Stomach (tissue), 8 donors: ENCODE measurements at regions not wholly inside any gene's neighbourhood (a gene's known extent, or its start where the extent isn't known, plus 50 kb on each side); places are given as distances from the start of the nearest gene placed in this dataset.

ENCODE experiments used
- DNase-seq, 2 donors: peaks; one replicate each; pipeline versions ENCODE4 v3.0.0 to v3.0.0-alpha.2; 2013 to 2019
- H3K27ac ChIP-seq, 5 donors: fragments of 200-600 bp in 4 of 5; sonication (generic) in 4 of 5; one replicate each; pipeline ENCODE4 v1.5.1; 2013 to 2019; ENCODE audit warnings: mild to moderate bottlenecking in 1 of 5, moderate library complexity in 1 of 5
- H3K27me3 ChIP-seq, 3 donors: fragments of 200-600 bp; sonication (generic); one replicate each; pipeline ENCODE4 v1.5.1; 2017 to 2019; ENCODE audit warnings: mixed run types in 1 of 3
- H3K36me3 ChIP-seq, 4 donors: fragments of 200-600 bp; sonication (generic); 1 replicate in 3 of 4; 2 replicates in 1 of 4; pipeline ENCODE4 v1.5.1; 2016 to 2019
- H3K4me1 ChIP-seq, 4 donors: fragments of 200-600 bp; sonication (generic); one replicate each; pipeline ENCODE4 v1.5.1; 2016 to 2019
- H3K4me3 ChIP-seq, 4 donors: fragments of 200-600 bp; sonication (generic) in 3 of 4; one replicate each; pipeline ENCODE4 v1.5.1; 2016 to 2019; ENCODE audit warnings: mild to moderate bottlenecking in 1 of 4
- H3K9me3 ChIP-seq, 4 donors: fragments of 200-600 bp; sonication (generic); one replicate each; pipeline ENCODE4 v1.5.1; 2016 to 2019
- CTCF ChIP-seq, 7 experiments: fragments of 450-650 bp in 4 of 7; fragments of 200-600 bp in 3 of 7; sonication (generic) in 3 of 7; IDR thresholded peaks; one replicate each; pipeline ENCODE4 v1.5.1; 2016 to 2019; ENCODE audit warnings: antibody characterized with exemption in 7 of 7, control low read depth in 2 of 7, mild to moderate bottlenecking in 1 of 7
- EP300 ChIP-seq: sonication (generic); formaldehyde crosslinking; IDR thresholded peaks from one replicate; pipeline ENCODE4 v1.6.1; 2017; ENCODE audit warnings: antibody characterized with exemption
- POLR2A ChIP-seq, 4 donors: fragments of 450-650 bp; IDR thresholded peaks; one replicate each; pipeline ENCODE4 v1.6.1; 2016; ENCODE audit warnings: antibody characterized with exemption in 4 of 4, control low read depth in 2 of 4, mild to moderate bottlenecking in 1 of 4, moderate library complexity in 1 of 4
- POLR2AphosphoS5 ChIP-seq, 3 donors: sonication (generic); formaldehyde crosslinking; IDR thresholded peaks; one replicate each; pipeline ENCODE4 v1.6.1; 2016; ENCODE audit warnings: antibody characterized with exemption in 3 of 3
- WGBS, 5 donors: extraction: QIAGEN DNeasy Blood & Tissue Kit in 3 of 5; methylation state at CpG; one replicate each; pipeline versions ENCODE4 v1.1.5 to v1.1.7; 2013 to 2018; 5-methylcytosine and 5-hydroxymethylcytosine counted together
- intact Hi-C: fragments of 100-400 bp; cut with DNase I; formaldehyde crosslinking; loops from one replicate; pipeline ENCODE4 v1.15.1; 2023; ENCODE audit warnings: low total_unique reads
- donor health status: healthy with polysubstance abuse.
- donor health status: Bipolar disorder and iron deficiency.
- donor health status: healthy.

- Histone ChIP-seq H3K36me3 (no peaks in the 10 kb centered on the region), H3K27me3 (peaks cover 0 to 65% (median 7%) of the 10 kb centered on the region in 3 donors), H3K4me3 (no peak overlapping the region), H3K4me1 (peaks cover 14 to 20% (median 19%) of the 10 kb centered on the region in 4 donors), H3K9me3 (peaks cover 0 to 2% (median under 1%) of the 10 kb centered on the region in 4 donors), H3K27ac (no peak overlapping the region)
- intact Hi-C loops, result no loop called here
- WGBS, 5 donors, result 93 to 98% (median 95%) methylated on average over 15 to 17 of the region's 17 CpGs
- TF ChIP-seq POLR2A (IDR thresholded peaks at IDR 0.05) (no peak), EP300 (no peak), POLR2AphosphoS5 (IDR thresholded peaks at IDR 0.05) (no peak), CTCF (IDR thresholded peaks at IDR 0.05) (no peak)
- no peak for DNase-seq
Observed at GRCh38 chr1:2877391-2877790, 75.9 kb upstream of the TTC34 start.

- intact Hi-C loops, result no loop called here
Observed at GRCh38 chr1:2878591-2878990, 77.1 kb upstream of the TTC34 start.

GRCh38 chr1:2879026-2879425 lies 77.5 kb upstream of the TTC34 start:
- Histone ChIP-seq H3K9me3 (no peaks in the 10 kb centered on the region), H3K27me3 (peaks cover 0 to 67% (median 7%) of the 10 kb centered on the region in 3 donors), H3K36me3 (no peaks in the 10 kb centered on the region), H3K4me3 (no peak overlapping the region), H3K27ac (no peak overlapping the region), H3K4me1 (peaks cover 14 to 20% (median 19%) of the 10 kb centered on the region in 4 donors)
- DNase-seq, result no peak
- intact Hi-C loops, result no loop called here
- TF ChIP-seq POLR2AphosphoS5 (IDR thresholded peaks at IDR 0.05) (no peak), CTCF (IDR thresholded peaks at IDR 0.05) (no peak), EP300 (no peak), POLR2A (IDR thresholded peaks at IDR 0.05) (no peak)
- 86 to 97% (median 88%) methylated on average over 6 to 14 of the region's 14 CpGs for WGBS, 5 donors

More at GRCh38 chr1:2878591-2878990, 77.1 kb upstream of the TTC34 start:
- no peak overlapping the region for H3K4me3 ChIP-seq
- H3K27me3 ChIP-seq, result peaks cover 0 to 70% (median 7%) of the 10 kb centered on the region in 3 donors
- no peak for DNase-seq
- peaks cover 14 to 20% (median 19%) of the 10 kb centered on the region in 4 donors for H3K4me1 ChIP-seq
- no peaks in the 10 kb centered on the region for H3K36me3 ChIP-seq
- 78 to 92% (median 83%) methylated on average over 11 to 14 of the region's 14 CpGs for WGBS, 5 donors
- TF ChIP-seq POLR2A (IDR thresholded peaks at IDR 0.05) (no peak), POLR2AphosphoS5 (IDR thresholded peaks at IDR 0.05) (no peak), CTCF (IDR thresholded peaks at IDR 0.05) (no peak), EP300 (no peak)
- H3K9me3 ChIP-seq, result no peaks in the 10 kb centered on the region
- no peak overlapping the region for H3K27ac ChIP-seq

GRCh38 chr1:2879591-2879990 lies 78.1 kb upstream of the TTC34 start:
- 76 to 91% (median 87%) methylated on average over 6 to 18 of the region's 18 CpGs for WGBS, 5 donors
- H3K9me3 ChIP-seq, result no peaks in the 10 kb centered on the region
- no peak for TF ChIP-seq EP300
- TF ChIP-seq POLR2A (IDR thresholded peaks at IDR 0.05), result no peak
- no peak for TF ChIP-seq POLR2AphosphoS5 (IDR thresholded peaks at IDR 0.05)
- TF ChIP-seq CTCF (IDR thresholded peaks at IDR 0.05), result no peak
- no peaks in the 10 kb centered on the region for H3K36me3 ChIP-seq
- H3K27me3 ChIP-seq, result peaks cover 0 to 62% (median 7%) of the 10 kb centered on the region in 3 donors
- H3K4me3 ChIP-seq, result no peak overlapping the region
- intact Hi-C loops, result no loop called here
- H3K4me1 ChIP-seq, result peaks cover 11 to 17% (median 17%) of the 10 kb centered on the region in 4 donors
- H3K27ac ChIP-seq, result no peak overlapping the region
- no peak for DNase-seq
